ENCODE measurements at regions not wholly inside any gene's neighbourhood (a gene's known extent, or its start where the extent isn't known, plus 50 kb on each side); places are given as distances from the start of the nearest gene placed in this dataset.

DNA sequence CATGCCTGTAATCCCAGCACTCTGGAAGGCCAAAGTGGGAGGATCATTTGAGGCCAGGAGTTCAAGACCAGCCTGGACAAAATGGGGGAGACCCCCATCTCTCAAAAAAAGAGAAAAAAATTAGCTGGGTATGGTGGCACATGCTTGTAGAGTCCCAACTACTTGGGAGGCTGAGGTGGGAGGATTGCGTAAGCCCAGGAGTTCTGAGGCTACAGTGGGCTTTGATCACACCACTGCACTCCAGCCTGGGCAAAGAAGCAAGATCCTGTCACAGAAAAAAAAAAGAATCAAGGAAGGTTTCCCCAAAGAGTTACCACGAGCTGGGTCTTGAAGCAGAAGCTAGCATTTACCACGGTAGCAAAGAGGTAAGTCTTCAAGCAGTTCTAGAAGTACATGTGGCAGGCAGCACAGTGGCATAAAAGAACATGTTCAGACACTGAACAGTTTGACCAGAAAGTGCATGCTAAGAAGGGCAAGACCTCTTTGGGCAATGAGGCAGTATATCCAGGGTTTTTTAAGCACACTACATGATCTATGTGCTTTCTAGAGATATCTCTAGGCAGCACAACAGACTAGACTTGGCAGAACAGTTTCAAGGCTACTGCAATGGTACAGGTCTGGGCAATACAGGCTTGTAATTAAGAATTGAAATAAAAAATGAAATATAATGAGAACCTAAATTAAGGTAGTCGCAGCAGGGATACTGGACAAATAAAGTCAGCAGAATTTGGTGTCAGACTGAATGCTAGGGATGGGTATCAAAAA is 418.5 kb downstream of the SHQ1 start:
- DNase-seq (ENCODE audit: insufficient read length) (no peak), FAIRE-seq (peak; percentile 21)
- TF ChIP-seq POLR2A (IDR thresholded peaks at IDR 0.05; ENCODE audit: low read depth, low read length) (no peak), POLR2AphosphoS5 (IDR thresholded peaks at IDR 0.05; ENCODE audit: low read depth, low read length) (no peak), TAF1 (IDR thresholded peaks at IDR 0.05; ENCODE audit: borderline replicate concordance, low read depth, low read length) (no peak)

DNA sequence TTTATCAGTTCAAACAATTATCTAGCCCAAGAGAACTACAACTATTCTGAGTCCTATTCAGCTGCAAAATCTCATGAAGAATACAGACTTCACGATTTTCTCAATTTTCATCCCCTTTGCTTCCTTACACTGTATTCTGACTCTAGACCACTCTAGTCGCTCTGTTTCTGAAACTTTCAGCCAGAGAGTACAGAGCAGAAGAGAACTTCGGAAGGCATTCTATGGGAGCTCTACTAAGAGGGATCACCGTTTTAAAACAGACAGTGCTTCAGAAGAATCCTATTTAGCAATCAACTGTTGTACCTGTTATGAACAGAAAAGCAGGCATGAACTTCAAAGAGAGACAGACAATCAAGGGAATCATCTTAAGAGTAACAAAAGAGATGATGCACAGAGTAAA is 419.4 kb downstream of the SHQ1 start:
- FAIRE-seq, result no peak
- no peak for DNase-seq (ENCODE audit: insufficient read length)
- TF ChIP-seq TAF1 (IDR thresholded peaks at IDR 0.05; ENCODE audit: borderline replicate concordance, low read depth, low read length) (no peak), POLR2AphosphoS5 (IDR thresholded peaks at IDR 0.05; ENCODE audit: low read depth, low read length) (no peak), POLR2A (IDR thresholded peaks at IDR 0.05; ENCODE audit: low read depth, low read length) (no peak)

DNA sequence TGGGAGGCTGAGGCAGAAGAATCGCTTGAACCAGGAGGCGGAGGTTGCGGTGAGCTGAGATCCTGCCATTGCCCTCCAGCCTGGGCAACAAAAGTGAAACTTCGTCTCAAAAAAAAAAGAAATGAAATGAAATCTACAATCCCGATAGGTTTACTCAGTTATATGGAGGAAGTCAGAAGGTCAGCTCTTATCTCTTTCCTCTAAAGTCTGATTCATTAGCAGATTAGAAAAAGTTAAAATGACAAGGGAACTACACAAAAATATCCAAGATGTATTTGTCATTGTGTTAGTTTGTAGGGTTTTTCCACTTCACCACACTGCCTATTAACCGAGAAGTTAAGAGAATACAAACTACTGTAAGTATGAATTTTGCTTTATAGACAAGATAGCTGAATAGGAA is 420.6 kb downstream of the SHQ1 start:
- no peak for DNase-seq (ENCODE audit: insufficient read length)
- FAIRE-seq, result peak; percentile 51
- TF ChIP-seq POLR2A (IDR thresholded peaks at IDR 0.05; ENCODE audit: low read depth, low read length), result no peak
- no peak for TF ChIP-seq TAF1 (IDR thresholded peaks at IDR 0.05; ENCODE audit: borderline replicate concordance, low read depth, low read length)
- no peak for TF ChIP-seq POLR2AphosphoS5 (IDR thresholded peaks at IDR 0.05; ENCODE audit: low read depth, low read length)

DNA sequence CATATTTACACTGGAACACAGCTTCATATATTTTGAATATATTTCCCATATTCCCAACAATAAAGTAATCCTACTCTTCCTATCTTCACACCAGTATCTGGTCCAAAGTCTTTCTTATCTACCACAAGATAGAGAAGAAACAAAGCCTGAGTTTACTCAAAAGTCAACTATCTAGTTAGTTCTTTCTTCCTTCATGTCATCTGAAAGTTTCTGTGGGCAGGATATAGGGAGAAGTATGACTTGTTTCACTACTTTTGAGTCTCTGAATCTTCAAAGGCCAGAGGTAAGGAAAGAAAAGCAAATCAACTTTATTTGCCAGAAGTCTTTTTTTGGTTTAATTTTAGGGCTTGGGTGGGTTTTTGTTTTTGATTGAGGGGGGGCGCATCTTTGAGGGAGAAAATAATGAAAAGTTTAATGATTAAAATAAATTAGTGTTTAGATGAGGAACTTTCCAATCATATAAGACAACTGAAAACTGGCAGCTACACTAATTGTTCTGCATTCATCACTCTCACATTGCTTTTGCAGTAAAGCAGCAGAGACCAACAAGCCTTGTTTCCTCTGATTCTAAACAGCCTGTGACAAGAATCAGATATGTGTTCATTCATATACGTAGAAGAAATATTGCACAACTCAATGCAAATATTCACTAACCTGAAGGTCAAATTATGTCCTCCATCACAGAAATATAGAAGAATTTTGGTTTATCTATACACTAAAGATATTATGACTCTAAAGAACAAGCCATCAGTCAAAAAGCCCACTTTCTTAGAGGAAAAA is 421.4 kb downstream of the SHQ1 start:
- peak; percentile 89 for FAIRE-seq
- TF ChIP-seq POLR2AphosphoS5 (IDR thresholded peaks at IDR 0.05; ENCODE audit: low read depth, low read length) (no peak), TAF1 (IDR thresholded peaks at IDR 0.05; ENCODE audit: borderline replicate concordance, low read depth, low read length) (no peak), POLR2A (IDR thresholded peaks at IDR 0.05; ENCODE audit: low read depth, low read length) (no peak)
- DNase-seq (ENCODE audit: insufficient read length), result no peak

DNA sequence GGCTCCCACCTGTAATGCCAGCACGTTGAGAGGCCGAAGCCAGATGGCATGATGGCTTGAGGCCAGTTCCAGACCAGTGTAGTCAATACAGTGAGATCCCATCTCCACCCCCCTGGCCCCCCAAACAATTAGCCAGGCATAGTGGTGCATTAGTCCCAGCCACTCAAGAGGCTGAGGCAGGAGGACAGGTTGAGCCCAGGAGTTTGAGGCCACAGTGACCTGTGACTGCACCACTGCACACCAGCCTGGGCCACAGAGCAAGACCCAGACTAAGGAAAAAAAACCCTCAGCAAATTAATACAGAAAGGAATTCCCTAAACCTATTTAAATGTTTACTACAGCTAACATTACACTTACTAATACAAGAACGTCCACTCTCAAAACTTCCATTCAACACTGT is 424.6 kb downstream of the SHQ1 start:
- no peak for FAIRE-seq
- DNase-seq (ENCODE audit: insufficient read length), result no peak
- TF ChIP-seq POLR2A (IDR thresholded peaks at IDR 0.05; ENCODE audit: low read depth, low read length), result no peak
- TF ChIP-seq TAF1 (IDR thresholded peaks at IDR 0.05; ENCODE audit: borderline replicate concordance, low read depth, low read length), result no peak

DNA sequence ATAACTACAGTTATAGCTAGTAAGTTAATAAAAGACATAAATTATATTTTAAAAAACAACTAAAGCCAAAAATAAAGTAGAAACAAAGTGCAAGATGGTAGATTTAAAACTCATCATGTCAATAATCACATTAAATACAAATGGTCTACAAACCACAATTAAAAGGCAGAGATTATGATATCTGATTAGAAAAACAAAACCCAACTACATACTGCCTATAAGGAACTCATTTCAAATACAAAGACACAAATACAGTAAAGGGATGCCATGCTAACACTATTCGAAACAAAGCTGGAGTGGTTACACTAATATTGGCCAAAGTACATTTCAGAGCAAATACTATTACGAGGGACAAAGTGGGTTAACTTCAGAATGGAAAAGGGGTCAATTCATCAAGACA is 426.5 kb downstream of the SHQ1 start:
- FAIRE-seq, result peak; percentile 62
- TF ChIP-seq TAF1 (IDR thresholded peaks at IDR 0.05; ENCODE audit: borderline replicate concordance, low read depth, low read length) (no peak), POLR2AphosphoS5 (IDR thresholded peaks at IDR 0.05; ENCODE audit: low read depth, low read length) (no peak), POLR2A (IDR thresholded peaks at IDR 0.05; ENCODE audit: low read depth, low read length) (no peak)

DNA sequence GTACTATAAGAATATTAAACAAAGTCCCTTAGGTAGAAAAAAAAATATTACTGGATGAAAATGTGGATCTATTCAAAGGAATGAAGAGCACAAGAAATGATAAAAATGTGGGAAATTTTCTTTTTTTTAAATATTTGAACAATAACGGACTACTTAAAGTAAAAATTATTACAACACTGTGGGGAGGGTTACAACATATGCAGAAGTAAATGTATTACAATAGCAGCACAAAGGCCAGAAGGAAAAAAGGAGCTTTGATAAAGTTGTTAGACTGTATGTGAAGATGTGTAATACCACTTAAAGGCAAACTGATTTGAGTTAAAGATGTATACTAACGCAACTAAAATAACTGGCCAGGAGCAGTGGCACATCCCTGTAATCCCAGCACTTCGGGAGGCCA is 427.1 kb downstream of the SHQ1 start:
- no peak for FAIRE-seq
- TF ChIP-seq POLR2AphosphoS5 (IDR thresholded peaks at IDR 0.05; ENCODE audit: low read depth, low read length) (no peak), TAF1 (IDR thresholded peaks at IDR 0.05; ENCODE audit: borderline replicate concordance, low read depth, low read length) (no peak), POLR2A (IDR thresholded peaks at IDR 0.05; ENCODE audit: low read depth, low read length) (no peak)

More for the DNA sequence above, 426.5 kb downstream of the SHQ1 start:
- DNase-seq (ENCODE audit: insufficient read length), result no peak

DNA sequence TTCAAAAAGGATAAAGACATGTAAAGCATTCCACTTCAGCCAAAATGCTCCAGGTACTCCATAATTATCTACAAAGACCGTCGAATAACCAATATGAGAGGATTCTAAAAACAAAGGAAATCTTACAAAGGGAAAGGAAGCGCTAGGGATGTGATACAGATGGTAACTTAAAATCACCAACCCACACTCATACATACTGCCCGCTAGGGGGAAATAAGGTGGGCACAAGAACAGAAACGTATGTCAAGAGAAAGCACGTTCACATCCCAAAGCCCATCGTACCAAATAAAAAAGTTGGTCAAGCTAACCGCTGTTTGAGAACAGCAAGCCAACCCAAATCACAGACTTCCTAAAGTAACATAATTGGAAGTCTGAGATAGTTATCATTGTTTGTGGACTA is 429.4 kb downstream of the SHQ1 start:
- no peak for DNase-seq (ENCODE audit: insufficient read length)
- TF ChIP-seq POLR2AphosphoS5 (IDR thresholded peaks at IDR 0.05; ENCODE audit: low read depth, low read length) (no peak), TAF1 (IDR thresholded peaks at IDR 0.05; ENCODE audit: borderline replicate concordance, low read depth, low read length) (no peak), POLR2A (IDR thresholded peaks at IDR 0.05; ENCODE audit: low read depth, low read length) (no peak)
- FAIRE-seq, result peak; percentile 36

More for the DNA sequence above, 427.1 kb downstream of the SHQ1 start:
- no peak for DNase-seq (ENCODE audit: insufficient read length)

DNA sequence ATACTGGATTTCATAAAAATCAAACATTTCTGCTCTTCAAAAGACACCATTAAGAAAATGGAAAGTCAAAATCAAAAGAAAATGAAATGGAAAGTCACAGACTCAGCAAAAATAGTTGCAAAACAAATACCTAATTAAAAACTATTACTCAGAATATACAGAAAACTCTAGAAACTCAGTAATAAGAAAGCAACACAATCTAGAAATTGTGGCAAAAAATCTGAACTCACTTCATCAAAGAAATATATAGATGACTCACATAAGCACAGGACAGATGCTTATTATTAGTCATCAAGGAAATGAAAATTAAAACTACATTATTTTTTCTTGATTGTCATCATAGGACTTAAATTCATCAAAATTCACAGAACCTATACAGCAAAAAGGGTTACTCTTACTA is 430.0 kb downstream of the SHQ1 start:
- DNase-seq (ENCODE audit: insufficient read length), result no peak
- no peak for TF ChIP-seq TAF1 (IDR thresholded peaks at IDR 0.05; ENCODE audit: borderline replicate concordance, low read depth, low read length)
- no peak for TF ChIP-seq POLR2AphosphoS5 (IDR thresholded peaks at IDR 0.05; ENCODE audit: low read depth, low read length)
- TF ChIP-seq POLR2A (IDR thresholded peaks at IDR 0.05; ENCODE audit: low read depth, low read length), result no peak
- peak; percentile 46 for FAIRE-seq

DNA sequence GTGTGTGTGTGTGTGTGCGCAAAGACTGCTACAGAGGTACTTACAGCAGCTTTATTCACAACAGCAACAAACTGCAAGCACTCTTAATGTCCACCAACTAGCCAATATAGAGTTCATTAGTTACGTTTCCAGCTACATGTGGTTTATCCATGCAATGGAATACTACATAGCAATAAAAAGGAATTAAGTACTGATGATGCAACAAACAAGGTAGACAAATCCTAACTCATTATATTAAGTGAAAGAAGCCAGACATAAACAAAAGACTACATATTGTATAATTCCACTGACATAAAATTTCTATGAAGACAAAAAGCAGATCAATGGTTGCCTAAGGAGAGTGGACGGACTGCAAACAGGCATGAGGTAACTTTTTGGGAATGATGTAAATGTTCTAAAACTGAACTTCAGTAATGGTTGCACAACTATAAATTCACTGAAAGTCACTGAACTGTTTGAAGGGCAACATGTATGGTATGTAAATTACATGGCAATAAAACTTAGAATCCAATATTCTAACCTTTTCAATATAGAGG is 433.7 kb downstream of the SHQ1 start:
- FAIRE-seq (peak; percentile 76), DNase-seq (ENCODE audit: insufficient read length) (no peak)
- TF ChIP-seq POLR2A (IDR thresholded peaks at IDR 0.05; ENCODE audit: low read depth, low read length) (no peak), TAF1 (IDR thresholded peaks at IDR 0.05; ENCODE audit: borderline replicate concordance, low read depth, low read length) (no peak), POLR2AphosphoS5 (IDR thresholded peaks at IDR 0.05; ENCODE audit: low read depth, low read length) (no peak)

DNA sequence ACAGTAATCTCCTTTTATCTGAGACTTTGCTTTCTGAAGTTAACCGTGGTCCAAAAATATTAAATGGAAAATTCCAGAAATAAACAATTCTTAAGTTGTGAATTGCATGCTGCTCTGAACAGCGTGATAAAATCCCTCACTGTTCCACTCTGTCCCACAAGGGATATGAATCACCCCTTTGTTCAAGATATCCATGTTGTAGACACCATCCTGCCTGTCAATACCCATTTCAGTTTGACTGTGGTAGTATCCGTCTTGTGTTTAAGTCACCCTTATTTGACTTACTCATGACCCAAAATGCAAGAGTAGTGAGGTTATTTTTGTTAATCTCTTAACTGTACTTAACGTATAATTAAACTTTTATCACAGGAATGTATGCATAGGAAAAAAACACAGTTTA is 435.0 kb downstream of the SHQ1 start:
- FAIRE-seq (no peak), DNase-seq (ENCODE audit: insufficient read length) (no peak)
- no peak for TF ChIP-seq POLR2A (IDR thresholded peaks at IDR 0.05; ENCODE audit: low read depth, low read length)
- TF ChIP-seq TAF1 (IDR thresholded peaks at IDR 0.05; ENCODE audit: borderline replicate concordance, low read depth, low read length), result no peak
- no peak for TF ChIP-seq POLR2AphosphoS5 (IDR thresholded peaks at IDR 0.05; ENCODE audit: low read depth, low read length)
